IPS-18a (cell line): ENCODE measurements at regions not wholly inside any gene's neighbourhood (a gene's known extent, or its start where the extent isn't known, plus 50 kb on each side); places are given as distances from the start of the nearest gene placed in this dataset.
"Not testable (repeated sequence)": the region's sequence is repeated elsewhere in the genome, so short reads cannot be mapped to it uniquely, and the experiment has no call there.

Source experiments
- H3K27ac ChIP-seq: one replicate; pipeline ENCODE4 v1.5.1; 2013; ENCODE audit warnings: low read length
- H3K27me3 ChIP-seq: one replicate; pipeline ENCODE4 v1.6.1; 2013; ENCODE audit warnings: mild to moderate bottlenecking, low read length; ENCODE audit not compliant: control insufficient read depth, insufficient read depth
- H3K36me3 ChIP-seq: one replicate; pipeline ENCODE4 v1.6.1; 2013; ENCODE audit warnings: low read depth, low read length; ENCODE audit not compliant: control insufficient read depth
- H3K4me1 ChIP-seq: one replicate; pipeline ENCODE4 v1.6.1; 2013; ENCODE audit warnings: low read depth, low read length; ENCODE audit not compliant: control insufficient read depth
- H3K4me3 ChIP-seq: one replicate; pipeline ENCODE4 v1.5.1; 2013; ENCODE audit warnings: low read length
- H3K9ac ChIP-seq: one replicate; pipeline ENCODE4 v1.6.1; 2013; ENCODE audit warnings: mild to moderate bottlenecking, low read length, moderate library complexity
- H3K9me3 ChIP-seq: one replicate; pipeline ENCODE4 v1.6.1; 2013; ENCODE audit warnings: low read depth, low read length; ENCODE audit not compliant: control insufficient read depth

GRCh38 chr4:1571165-1572009 lies 112.7 kb downstream of the FAM53A start:
- Histone ChIP-seq H3K27ac (no peak overlapping the region), H3K27me3 (no peaks in the 10 kb centered on the region), H3K9me3 (no peaks in the 10 kb centered on the region), H3K4me1 (peaks cover 10% of the 10 kb centered on the region), H3K4me3 (no peak overlapping the region), H3K9ac (no peak overlapping the region), H3K36me3 (no peaks in the 10 kb centered on the region)

- H3K9ac ChIP-seq, result no peak overlapping the region
- no peaks in the 10 kb centered on the region for H3K27me3 ChIP-seq
- H3K4me1 ChIP-seq, result peaks cover 10% of the 10 kb centered on the region
- H3K4me3 ChIP-seq, result no peak overlapping the region
- H3K27ac ChIP-seq, result no peak overlapping the region
- H3K9me3 ChIP-seq, result no peaks in the 10 kb centered on the region
- H3K36me3 ChIP-seq, result no peaks in the 10 kb centered on the region
These were observed 113.6 kb downstream of the FAM53A start for GRCh38 chr4:1570291-1571164.

- no peaks in the 10 kb centered on the region for H3K9me3 ChIP-seq
- no peak overlapping the region for H3K9ac ChIP-seq
These were observed 114.5 kb downstream of the FAM53A start for GRCh38 chr4:1569461-1570151.

GRCh38 chr4:1568855-1569460 lies 115.2 kb downstream of the FAM53A start:
- Histone ChIP-seq H3K4me1 (peaks cover 10% of the 10 kb centered on the region), H3K27ac (no peak overlapping the region), H3K36me3 (no peaks in the 10 kb centered on the region), H3K9ac (no peak overlapping the region), H3K4me3 (no peak overlapping the region), H3K27me3 (no peaks in the 10 kb centered on the region), H3K9me3 (no peaks in the 10 kb centered on the region)

More at GRCh38 chr4:1569461-1570151, 114.5 kb downstream of the FAM53A start:
- Histone ChIP-seq H3K27me3 (no peaks in the 10 kb centered on the region), H3K4me1 (peaks cover 10% of the 10 kb centered on the region), H3K36me3 (no peaks in the 10 kb centered on the region), H3K27ac (no peak overlapping the region), H3K4me3 (no peak overlapping the region)

GRCh38 chr4:1567808-1568581 lies 116.1 kb downstream of the FAM53A start:
- H3K4me1 ChIP-seq, result peaks cover 9% of the 10 kb centered on the region
- H3K27me3 ChIP-seq, result no peaks in the 10 kb centered on the region
- H3K27ac ChIP-seq, result no peak overlapping the region
- no peaks in the 10 kb centered on the region for H3K36me3 ChIP-seq
- H3K9me3 ChIP-seq, result no peaks in the 10 kb centered on the region
- no peak overlapping the region for H3K9ac ChIP-seq
- H3K4me3 ChIP-seq, result no peak overlapping the region

GRCh38 chr4:1567519-1567807 lies 116.7 kb downstream of the FAM53A start:
- H3K27ac ChIP-seq, result no peak overlapping the region
- no peak overlapping the region for H3K4me3 ChIP-seq
- H3K9ac ChIP-seq, result no peak overlapping the region
- H3K9me3 ChIP-seq, result no peaks in the 10 kb centered on the region
- H3K27me3 ChIP-seq, result no peaks in the 10 kb centered on the region
- H3K36me3 ChIP-seq, result no peaks in the 10 kb centered on the region
- H3K4me1 ChIP-seq, result peaks cover 6% of the 10 kb centered on the region

- no peak overlapping the region for H3K27ac ChIP-seq
- H3K27me3 ChIP-seq, result no peaks in the 10 kb centered on the region
- no peak overlapping the region for H3K4me3 ChIP-seq
- no peak overlapping the region for H3K9ac ChIP-seq
- no peaks in the 10 kb centered on the region for H3K9me3 ChIP-seq
- peaks cover under 1% of the 10 kb centered on the region for H3K4me1 ChIP-seq
- no peaks in the 10 kb centered on the region for H3K36me3 ChIP-seq
These were observed 117.1 kb downstream of the FAM53A start for GRCh38 chr4:1566838-1567518.

GRCh38 chr4:1566301-1566837 lies 117.7 kb downstream of the FAM53A start:
- H3K4me3 ChIP-seq, H3K36me3 ChIP-seq, H3K4me1 ChIP-seq, H3K9ac ChIP-seq, H3K27me3 ChIP-seq, H3K9me3 ChIP-seq, H3K27ac ChIP-seq: not testable (repeated sequence)

- Histone ChIP-seq H3K4me3 (no peak overlapping the region), H3K9ac (no peak overlapping the region), H3K36me3 (no peaks in the 10 kb centered on the region), H3K4me1 (no peaks in the 10 kb centered on the region), H3K9me3 (no peaks in the 10 kb centered on the region), H3K27ac (no peak overlapping the region), H3K27me3 (no peaks in the 10 kb centered on the region)
These were observed 118.4 kb downstream of the FAM53A start for GRCh38 chr4:1565598-1566295.
